ENCODE measurements at regions not wholly inside any gene's neighbourhood (a gene's known extent, or its start where the extent isn't known, plus 50 kb on each side); places are given as distances from the start of the nearest gene placed in this dataset.
A peak's percentile ranks its signal among the peaks of the same experiment; 100 is the strongest.

GRCh38 chr2:20551945-20552328 lies 99.0 kb downstream of the HS1BP3 start:
- WGBS: 83% methylated on average over 5 of the region's 5 CpGs
- no peaks in the 10 kb centered on the region for H3K9me3 ChIP-seq (ENCODE audit: control insufficient read depth, low read length)
- H3K27me3 ChIP-seq (ENCODE audit: control insufficient read depth, insufficient read depth): no peaks in the 10 kb centered on the region
- ATAC-seq (no peak), DNase-seq (no peak)
- intact Hi-C loops (cut with DNase I): no loop called here
- H3K4me1 ChIP-seq (ENCODE audit: control insufficient read depth, insufficient read depth, low read length): no peaks in the 10 kb centered on the region
- no peak overlapping the region for H3K27ac ChIP-seq (ENCODE audit: low read length)
- no peak overlapping the region for H3K4me3 ChIP-seq (ENCODE audit: low read length)

- intact Hi-C loops (cut with DNase I): no loop called here
- 84% methylated on average over 3 of the region's 3 CpGs for WGBS
- Histone ChIP-seq H3K27ac (ENCODE audit: low read length) (no peak overlapping the region), H3K27me3 (ENCODE audit: control insufficient read depth, insufficient read depth) (no peaks in the 10 kb centered on the region), H3K9me3 (ENCODE audit: control insufficient read depth, low read length) (no peaks in the 10 kb centered on the region), H3K4me3 (ENCODE audit: low read length) (no peak overlapping the region), H3K4me1 (ENCODE audit: control insufficient read depth, insufficient read depth, low read length) (no peaks in the 10 kb centered on the region)
- DNase-seq: no peak
- no peak for ATAC-seq
Measured at GRCh38 chr2:20552847-20553246, 98.1 kb downstream of the HS1BP3 start.

- no peaks in the 10 kb centered on the region for H3K4me1 ChIP-seq (ENCODE audit: control insufficient read depth, insufficient read depth, low read length)
- no peak overlapping the region for H3K27ac ChIP-seq (ENCODE audit: low read length)
- no peaks in the 10 kb centered on the region for H3K27me3 ChIP-seq (ENCODE audit: control insufficient read depth, insufficient read depth)
- 73% methylated on average over 5 of the region's 5 CpGs for WGBS
- intact Hi-C loops (cut with DNase I): no loop called here
- no peaks in the 10 kb centered on the region for H3K9me3 ChIP-seq (ENCODE audit: control insufficient read depth, low read length)
- ATAC-seq (no peak), DNase-seq (no peak)
- H3K4me3 ChIP-seq (ENCODE audit: low read length): no peak overlapping the region
Measured at GRCh38 chr2:20553580-20553979, 97.3 kb downstream of the HS1BP3 start.

- intact Hi-C loops (cut with DNase I): no loop called here
- Histone ChIP-seq H3K9me3 (ENCODE audit: control insufficient read depth, low read length) (no peaks in the 10 kb centered on the region), H3K27ac (ENCODE audit: low read length) (no peak overlapping the region), H3K27me3 (ENCODE audit: control insufficient read depth, insufficient read depth) (no peaks in the 10 kb centered on the region), H3K4me3 (ENCODE audit: low read length) (no peak overlapping the region), H3K4me1 (ENCODE audit: control insufficient read depth, insufficient read depth, low read length) (no peaks in the 10 kb centered on the region)
- DNase-seq (no peak), ATAC-seq (no peak)
Measured at GRCh38 chr2:20555954-20556353, 94.9 kb downstream of the HS1BP3 start.

- H3K4me3 ChIP-seq (ENCODE audit: low read length): no peak overlapping the region
- H3K4me1 ChIP-seq (ENCODE audit: control insufficient read depth, insufficient read depth, low read length): no peaks in the 10 kb centered on the region
- H3K9me3 ChIP-seq (ENCODE audit: control insufficient read depth, low read length): no peaks in the 10 kb centered on the region
- no peaks in the 10 kb centered on the region for H3K27me3 ChIP-seq (ENCODE audit: control insufficient read depth, insufficient read depth)
- 60% methylated on average over 4 of the region's 4 CpGs for WGBS
- DNase-seq: no peak
- no peak for ATAC-seq
- H3K27ac ChIP-seq (ENCODE audit: low read length): no peak overlapping the region
- intact Hi-C loops (cut with DNase I): no loop called here
Measured at GRCh38 chr2:20556756-20557155, 94.1 kb downstream of the HS1BP3 start.

GRCh38 chr2:20557226-20557625 lies 93.7 kb downstream of the HS1BP3 start:
- Histone ChIP-seq H3K9me3 (ENCODE audit: control insufficient read depth, low read length) (no peaks in the 10 kb centered on the region), H3K27ac (ENCODE audit: low read length) (no peak overlapping the region), H3K4me1 (ENCODE audit: control insufficient read depth, insufficient read depth, low read length) (no peaks in the 10 kb centered on the region), H3K4me3 (ENCODE audit: low read length) (no peak overlapping the region), H3K27me3 (ENCODE audit: control insufficient read depth, insufficient read depth) (no peaks in the 10 kb centered on the region)
- intact Hi-C loops (cut with DNase I): no loop called here
- no peak for ATAC-seq
- no peak for DNase-seq
- 78% methylated on average over 4 of the region's 4 CpGs for WGBS

GRCh38 chr2:20557635-20558034 lies 93.3 kb downstream of the HS1BP3 start:
- DNase-seq (no peak), ATAC-seq (no peak)
- no peaks in the 10 kb centered on the region for H3K27me3 ChIP-seq (ENCODE audit: control insufficient read depth, insufficient read depth)
- intact Hi-C loops (cut with DNase I): no loop called here
- H3K4me1 ChIP-seq (ENCODE audit: control insufficient read depth, insufficient read depth, low read length): no peaks in the 10 kb centered on the region
- no peak overlapping the region for H3K27ac ChIP-seq (ENCODE audit: low read length)
- no peak overlapping the region for H3K4me3 ChIP-seq (ENCODE audit: low read length)
- no peaks in the 10 kb centered on the region for H3K9me3 ChIP-seq (ENCODE audit: control insufficient read depth, low read length)
- WGBS: 90% methylated on average over 3 of the region's 3 CpGs

- DNase-seq: peak in 1 of 3 donors; percentile 32
- intact Hi-C loops (cut with DNase I): no loop called here
Measured at GRCh38 chr2:20558391-20559150, 92.3 kb downstream of the HS1BP3 start.

GRCh38 chr2:20559277-20559676 lies 91.6 kb downstream of the HS1BP3 start:
- Histone ChIP-seq H3K4me1 (ENCODE audit: control insufficient read depth, insufficient read depth, low read length) (no peaks in the 10 kb centered on the region), H3K9me3 (ENCODE audit: control insufficient read depth, low read length) (no peaks in the 10 kb centered on the region), H3K27me3 (ENCODE audit: control insufficient read depth, insufficient read depth) (no peaks in the 10 kb centered on the region), H3K27ac (ENCODE audit: low read length) (no peak overlapping the region), H3K4me3 (ENCODE audit: low read length) (no peak overlapping the region)
- WGBS: over 99% methylated on average over 3 of the region's 3 CpGs
- ATAC-seq (no peak), DNase-seq (no peak)
- intact Hi-C loops (cut with DNase I): no loop called here

More at GRCh38 chr2:20558391-20559150, 92.3 kb downstream of the HS1BP3 start:
- Histone ChIP-seq H3K4me1 (ENCODE audit: control insufficient read depth, insufficient read depth, low read length) (no peaks in the 10 kb centered on the region), H3K27me3 (ENCODE audit: control insufficient read depth, insufficient read depth) (no peaks in the 10 kb centered on the region), H3K9me3 (ENCODE audit: control insufficient read depth, low read length) (no peaks in the 10 kb centered on the region), H3K4me3 (ENCODE audit: low read length) (no peak overlapping the region), H3K27ac (ENCODE audit: low read length) (no peak overlapping the region)
- ATAC-seq: peak in 1 of 2 donors; percentile 23
- WGBS: 91% methylated on average over 12 of the region's 12 CpGs

- Histone ChIP-seq H3K27me3 (ENCODE audit: control insufficient read depth, insufficient read depth) (no peaks in the 10 kb centered on the region), H3K4me3 (ENCODE audit: low read length) (no peak overlapping the region), H3K4me1 (ENCODE audit: control insufficient read depth, insufficient read depth, low read length) (no peaks in the 10 kb centered on the region), H3K9me3 (ENCODE audit: control insufficient read depth, low read length) (no peaks in the 10 kb centered on the region), H3K27ac (ENCODE audit: low read length) (no peak overlapping the region)
- no peak for ATAC-seq
- DNase-seq: no peak
- intact Hi-C loops (cut with DNase I): no loop called here
- 93% methylated on average over 1 of the region's 1 CpG for WGBS
Measured at GRCh38 chr2:20560011-20560410, 90.9 kb downstream of the HS1BP3 start.

GRCh38 chr2:20560891-20561636 lies 89.8 kb downstream of the HS1BP3 start:
- no peaks in the 10 kb centered on the region for H3K9me3 ChIP-seq (ENCODE audit: control insufficient read depth, low read length)
- H3K4me3 ChIP-seq (ENCODE audit: low read length): no peak overlapping the region
- intact Hi-C loops (cut with DNase I): no loop called here
- H3K27me3 ChIP-seq (ENCODE audit: control insufficient read depth, insufficient read depth): no peaks in the 10 kb centered on the region
- 71% methylated on average over 5 of the region's 5 CpGs for WGBS
- ATAC-seq: no peak
- H3K27ac ChIP-seq (ENCODE audit: low read length): no peak overlapping the region
- H3K4me1 ChIP-seq (ENCODE audit: control insufficient read depth, insufficient read depth, low read length): no peaks in the 10 kb centered on the region
- no peak for DNase-seq

Data from right cardiac atrium (tissue), 5 donors.